K562 (cell line): ENCODE measurements at regions not wholly inside any gene's neighbourhood (a gene's known extent, or its start where the extent isn't known, plus 50 kb on each side); places are given as distances from the start of the nearest gene placed in this dataset.

Experiments
- ATAC-seq: fragments of 200-7000 bp; cut with Tn5 transposase; 3 replicates; pipeline ENCODE4 v1.9.1; 2020; ENCODE audit warnings: moderate library complexity
- BruUV-seq: library from RNA; stranded (reverse); fragments of 400-500 nt; replicated peaks from 2 replicates; lab custom pipeline; 2021; lab: Mats Ljungman, UMichigan
- CTCF ChIA-PET: fragments of 300-600 bp; formaldehyde crosslinking; extraction: SDS; loops from one replicate; lab custom pipeline; 2021; ENCODE audit warnings: low intra/inter-chr PET ratio; lab: Yijun Ruan, JAX
- POLR2A ChIA-PET: fragments of 300-600, 350-650 bp; sonication (Branson Sonifier 250); formaldehyde crosslinking; extraction: SDS; loops from one replicate; lab custom pipeline; 2021; ENCODE audit warnings: antibody characterized with exemption, inconsistent platforms; lab: Yijun Ruan, JAX
- DNase-seq, 4 experiments: peaks; one replicate each; pipeline versions ENCODE4 v3.0.0 to v3.0.0-alpha.2; 2011 to 2018; ENCODE audit warnings: low spot score in 3 of 4, mixed read lengths in 3 of 4; ENCODE audit errors: extremely low read depth in 1 of 4
- FAIRE-seq: peaks from 2 replicates; lab custom pipeline; 2011; peaks lifted over from hg19 to GRCh38; lab: Jason Lieb, UNC
- H2AFZ ChIP-seq: 2 replicates; pipeline ENCODE4 v1.6.0; 2011; ENCODE audit warnings: low read depth, low read length, control low read depth, inconsistent platforms
- H3K27ac ChIP-seq: fragments of 200-600 bp; 3 replicates; pipeline ENCODE4 v1.8.0; 2011; ENCODE audit warnings: low read depth, mild to moderate bottlenecking, control low read depth, inconsistent platforms, low read length, moderate library complexity, mixed read lengths; ENCODE audit errors: extremely low read depth
- H3K27me3 ChIP-seq, 2 experiments: fragments of 300-600 bp in 1 of 2; 2 replicates in 1 of 2; 3 replicates in 1 of 2; pipeline versions ENCODE4 v1.6.0 to v1.8.0; 2011; ENCODE audit warnings: inconsistent platforms in 2 of 2, low read length in 2 of 2, mild to moderate bottlenecking in 1 of 2, mixed read lengths in 1 of 2, moderate library complexity in 1 of 2; ENCODE audit not compliant: control insufficient read depth in 2 of 2, insufficient read depth in 2 of 2
- H3K36me3 ChIP-seq: fragments of 300-600 bp; 3 replicates; pipeline ENCODE4 v1.8.0; 2011; ENCODE audit warnings: mild to moderate bottlenecking, low read length, inconsistent platforms; ENCODE audit not compliant: control insufficient read depth, insufficient read depth
- H3K4me1 ChIP-seq, 2 experiments: fragments of 200-600 bp in 1 of 2; replicated peaks in 1 of 2; 2 replicates in 1 of 2; 3 replicates in 1 of 2; pipeline versions ENCODE4 v1.5.1 to v1.8.0; 2011; ENCODE audit warnings: inconsistent platforms in 2 of 2, low read length in 2 of 2, mild to moderate bottlenecking in 1 of 2, mixed read lengths in 1 of 2, moderate library complexity in 1 of 2; ENCODE audit not compliant: control insufficient read depth in 2 of 2, insufficient read depth in 2 of 2
- H3K4me2 ChIP-seq: 2 replicates; pipeline ENCODE4 v1.6.1; 2011; ENCODE audit warnings: low read length, control low read depth, inconsistent platforms, mixed read lengths; ENCODE audit not compliant: insufficient read depth
- H3K4me3 ChIP-seq: fragments of 200-600 bp; sonication (generic), shearing (Covaris generic); 2 replicates; pipeline ENCODE4 v1.5.1; 2016; ENCODE audit warnings: control low read depth, inconsistent platforms
- H3K79me2 ChIP-seq: fragments of 200-600 bp; 3 replicates; pipeline ENCODE4 v1.8.0; 2011; ENCODE audit warnings: low read length, inconsistent platforms; ENCODE audit not compliant: control insufficient read depth, insufficient read depth
- H3K9ac ChIP-seq, 2 experiments: 2 replicates each; pipeline versions ENCODE4 v1.6.0 to v1.6.1; 2011; ENCODE audit warnings: low read depth in 2 of 2, low read length in 2 of 2, control low read depth in 1 of 2, inconsistent platforms in 1 of 2, mild to moderate bottlenecking in 1 of 2, mixed read lengths in 1 of 2; ENCODE audit not compliant: insufficient read depth in 1 of 2
- H3K9me1 ChIP-seq: one replicate; pipeline ENCODE4 v1.6.0; 2011; ENCODE audit warnings: inconsistent platforms, mild to moderate bottlenecking, low read length, moderate library complexity; ENCODE audit not compliant: control insufficient read depth, insufficient read depth
- H3K9me3 ChIP-seq: replicated peaks from 2 replicates; pipeline ENCODE4 v1.5.1; 2011; ENCODE audit warnings: low read depth, low read length, inconsistent platforms; ENCODE audit not compliant: control insufficient read depth, insufficient read depth
- H4K20me1 ChIP-seq: replicated peaks from 2 replicates; pipeline ENCODE4 v1.6.1; 2011; ENCODE audit warnings: low read length, inconsistent platforms, mixed read lengths; ENCODE audit not compliant: control insufficient read depth, insufficient read depth
- BDP1 ChIP-seq: IDR thresholded peaks from 3 replicates; pipeline ENCODE4 v1.6.1; 2011; ENCODE audit not compliant: insufficient read length, insufficient read depth
- CBFA2T2 ChIP-seq: fragments of 450-650 bp; conservative IDR thresholded peaks from 2 replicates; pipeline ENCODE4 v1.6.1; 2017; ENCODE audit warnings: mild to moderate bottlenecking
- DDX20 ChIP-seq: fragments of 450-650 bp; IDR thresholded peaks from 2 replicates; pipeline ENCODE4 v1.6.1; 2016; ENCODE audit warnings: missing genetic modification characterization, low read depth, mild to moderate bottlenecking, missing compliant biosample characterization, moderate library complexity
- GATAD2A ChIP-seq: fragments of 450-650 bp; IDR thresholded peaks from 2 replicates; pipeline ENCODE4 v1.6.1; 2017
- GTF2F1 ChIP-seq: IDR thresholded peaks from 2 replicates; pipeline ENCODE4 v1.6.1; 2011; ENCODE audit warnings: low read depth, low read length, improper control_type of control experiment
- HIVEP1 ChIP-seq: fragments of 250-450 bp; sonication (Bioruptor Pico); IDR thresholded peaks from 2 replicates; pipeline ENCODE4 v1.4.0; 2020; ENCODE audit warnings: mild to moderate bottlenecking
- NFXL1 ChIP-seq: fragments of 450-650 bp; formaldehyde crosslinking; IDR thresholded peaks from 2 replicates; pipeline ENCODE4 v1.4.0; 2021; ENCODE audit warnings: mild to moderate bottlenecking
- NONO ChIP-seq, 2 experiments: fragments of 200-400 bp in 1 of 2; fragments of 450-650 bp in 1 of 2; formaldehyde crosslinking in 1 of 2; IDR thresholded peaks; 2 replicates each; pipeline ENCODE4 v1.6.1; 2017; ENCODE audit warnings: low read depth in 2 of 2, mild to moderate bottlenecking in 2 of 2, moderate library complexity in 2 of 2, low read length in 1 of 2
- PML ChIP-seq: IDR thresholded peaks from 2 replicates; pipeline ENCODE4 v1.6.1; 2012; ENCODE audit warnings: low read length, inconsistent platforms
- SMARCE1 ChIP-seq: fragments of 450-650 bp; IDR thresholded peaks from 2 replicates; pipeline ENCODE4 v1.7.1; 2016; ENCODE audit warnings: mild to moderate bottlenecking
- TARDBP ChIP-seq: fragments of 450-650 bp; IDR thresholded peaks from 2 replicates; pipeline ENCODE4 v1.6.1; 2016
- ZNF175 ChIP-seq: fragments of 200-800 bp; sonication (Bioruptor generic); IDR thresholded peaks from 2 replicates; pipeline ENCODE4 v1.6.1; 2016; ENCODE audit warnings: low read depth, mild to moderate bottlenecking, missing genetic modification characterization, missing compliant biosample characterization
- WGBS: fragments of 100-300 bp; shearing (Covaris generic); methylation state at CpG from one replicate; pipeline ENCODE4 v1.1.6; 2016; ENCODE audit warnings: low coverage, mixed read lengths; ENCODE audit not compliant: insufficient coverage; ENCODE audit errors: missing lambda C conversion rate; 5-methylcytosine and 5-hydroxymethylcytosine counted together
- in situ Hi-C: fragments of 300-500 bp; cut with MboI; formaldehyde crosslinking; loops from 4 replicates; pipeline ENCODE4 v1.15.0; 2018; ENCODE audit warnings: inconsistent platforms, mixed read lengths
- intact Hi-C: fragments of 100-400 bp; cut with micrococcal nuclease; formaldehyde crosslinking; loops from 2 replicates; pipeline ENCODE4 v1.14.2; 2022

DNA sequence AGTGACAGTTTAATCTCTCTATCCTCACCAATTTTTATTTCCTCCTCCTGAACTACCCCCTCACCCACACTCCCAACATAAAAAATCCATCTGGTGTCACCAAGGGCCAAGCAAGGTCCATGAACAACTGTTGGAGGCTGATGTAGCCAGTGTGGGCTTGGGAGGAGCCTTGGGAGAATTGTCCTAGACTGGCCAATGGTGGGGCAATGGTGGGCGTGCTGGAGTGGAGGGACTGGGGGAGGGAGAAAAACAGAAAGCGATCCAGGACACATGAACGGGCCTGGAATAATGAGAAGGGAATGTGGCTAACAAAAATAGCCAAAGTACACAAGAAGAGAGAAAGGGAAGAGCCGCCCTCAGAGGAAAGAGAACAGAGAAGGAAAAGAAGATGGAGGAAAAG lies 272.6 kb downstream of the ENC1 start:
- Histone ChIP-seq H3K9me1 (no peaks in the 10 kb centered on the region), H3K4me1 (no peaks in the 10 kb centered on the region; a peak in 1 of 5 replicates), H3K27ac (no peak overlapping the region), H3K4me2 (no peak overlapping the region), H3K79me2 (no peaks in the 10 kb centered on the region), H4K20me1 (no peaks in the 10 kb centered on the region), H3K27me3 (no peaks in the 10 kb centered on the region; a peak in 1 of 5 replicates), H3K36me3 (no peaks in the 10 kb centered on the region), H2AFZ (no peak overlapping the region), H3K4me3 (no peak overlapping the region), H3K9ac (no peak overlapping the region), H3K9me3 (no peaks in the 10 kb centered on the region)
- FAIRE-seq (no peak), ATAC-seq (no peak), DNase-seq (no peak)
- WGBS = 11% methylated on average over 3 of the region's 4 CpGs
- POLR2A ChIA-PET = no interaction called here
- intact Hi-C loops = no loop called here
- CTCF ChIA-PET = no interaction called here
- in situ Hi-C loops = no loop called here
- TF ChIP-seq BDP1 (no peak), GTF2F1 (no peak), HIVEP1 (CRISPR knock-in tag) (no peak), DDX20 (tag) (no peak), TARDBP (no peak), NONO (IDR thresholded peaks at IDR 0.05; ENCODE audit: low read depth in 2 of 2, low read length in 1 of 2) (no peak), ZNF175 (CRISPR knock-in tag) (no peak), GATAD2A (no peak), NFXL1 (no peak), CBFA2T2 (no peak), SMARCE1 (no peak), PML (no peak)
- no TSS peak for BruUV-seq
